Panc1 (cell line): ENCODE measurements at regions not wholly inside any gene's neighbourhood (a gene's known extent, or its start where the extent isn't known, plus 50 kb on each side); places are given as distances from the start of the nearest gene placed in this dataset.

Source experiments
- ATAC-seq: fragments of 200-7000 bp; cut with Tn5 transposase; 2 replicates; pipeline ENCODE4 v1.9.1; 2020; ENCODE audit warnings: mild to moderate bottlenecking, moderate library complexity
- BruUV-seq: library from RNA; stranded (reverse); fragments of 400-500 nt; replicated peaks from 2 replicates; lab custom pipeline; 2021; lab: Mats Ljungman, UMichigan
- CTCF ChIA-PET: fragments of 300-600 bp; sonication (Branson Sonifier 250); formaldehyde crosslinking; loops from one replicate; lab custom pipeline; 2022; ENCODE audit warnings: antibody characterized with exemption; lab: Charles Lee
- POLR2A ChIA-PET: fragments of 300-600 bp; sonication (Branson Sonifier 250); formaldehyde crosslinking; loops from one replicate; lab custom pipeline; 2022; ENCODE audit warnings: antibody characterized with exemption; lab: Charles Lee
- DNase-seq: peaks from one replicate; pipeline ENCODE4 v3.0.0-alpha.2; 2010; ENCODE audit warnings: low read depth, low spot score
- H3K27ac ChIP-seq: 2 replicates; pipeline ENCODE4 v1.5.1; 2011; ENCODE audit warnings: mild to moderate bottlenecking, low read length, inconsistent platforms
- H3K27me3 ChIP-seq: fragments of 200-500 bp; sonication (Bioruptor generic); 2 replicates; pipeline ENCODE4 v1.6.0; 2014; ENCODE audit warnings: low read length, inconsistent platforms; ENCODE audit not compliant: control insufficient read depth, insufficient read depth
- H3K36me3 ChIP-seq: fragments of 200-500 bp; sonication (Bioruptor generic); 2 replicates; pipeline ENCODE4 v1.5.1; 2014; ENCODE audit warnings: inconsistent platforms, mild to moderate bottlenecking, low read length, moderate library complexity; ENCODE audit not compliant: control insufficient read depth, insufficient read depth
- H3K4me1 ChIP-seq: 2 replicates; pipeline ENCODE4 v1.5.1; 2011; ENCODE audit warnings: inconsistent platforms, mild to moderate bottlenecking, low read length, moderate library complexity; ENCODE audit not compliant: control insufficient read depth, insufficient read depth
- H3K4me3 ChIP-seq, 2 experiments: 2 replicates each; pipeline ENCODE4 v1.5.1; 2011 to 2012; ENCODE audit warnings: low read depth in 2 of 2, low read length in 2 of 2, mild to moderate bottlenecking in 2 of 2, inconsistent platforms in 1 of 2, moderate library complexity in 1 of 2
- H3K9me3 ChIP-seq: fragments of 200-500 bp; sonication (Bioruptor generic); 2 replicates; pipeline ENCODE4 v1.5.1; 2014; ENCODE audit warnings: low read depth, mild to moderate bottlenecking, inconsistent platforms, low read length, moderate library complexity; ENCODE audit not compliant: control insufficient read depth, insufficient read depth
- CTCF ChIP-seq: fragments of 450-650 bp; IDR thresholded peaks from 2 replicates; pipeline ENCODE4 v1.5.1; 2017; ENCODE audit warnings: mild to moderate bottlenecking
- POLR2AphosphoS5 ChIP-seq: IDR thresholded peaks from 2 replicates; pipeline ENCODE4 v1.6.1; 2012; ENCODE audit warnings: mild to moderate bottlenecking, low read depth, low read length, moderate library complexity
- REST ChIP-seq, 2 experiments: IDR thresholded peaks; 2 replicates each; pipeline ENCODE4 v1.6.1; 2011 to 2012; ENCODE audit warnings: low read depth in 2 of 2, control low read depth in 1 of 2, low read length in 1 of 2, mild to moderate bottlenecking in 1 of 2, moderate library complexity in 1 of 2; ENCODE audit not compliant: insufficient read depth in 1 of 2
- SIN3A ChIP-seq: IDR thresholded peaks from 2 replicates; pipeline ENCODE4 v1.6.1; 2012; ENCODE audit warnings: low read depth, mild to moderate bottlenecking, low read length, moderate library complexity, borderline replicate concordance; ENCODE audit not compliant: insufficient read depth
- TCF7L2 ChIP-seq: IDR thresholded peaks from 2 replicates; pipeline ENCODE4 v1.6.1; 2011; ENCODE audit warnings: mild to moderate bottlenecking, low read depth, low read length, inconsistent platforms
- in situ Hi-C: cut with HindIII; loops from 2 replicates; pipeline ENCODE4 v1.10.0; 2016; ENCODE audit warnings: low sequenced_read_pairs, low pct_unique_long_range_greater_than_20kb
- intact Hi-C: fragments of 100-400 bp; cut with micrococcal nuclease; formaldehyde crosslinking; loops from one replicate; pipeline ENCODE4 v1.10.0; 2022; ENCODE audit not compliant: unreplicated experiment

- Histone ChIP-seq H3K27me3 (no peaks in the 10 kb centered on the region), H3K4me3 (no peak overlapping the region), H3K36me3 (no peaks in the 10 kb centered on the region), H3K9me3 (no peaks in the 10 kb centered on the region), H3K27ac (no peak overlapping the region), H3K4me1 (no peaks in the 10 kb centered on the region)
- TF ChIP-seq POLR2AphosphoS5 (no peak), TCF7L2 (no peak), SIN3A (no peak), REST (IDR thresholded peaks at IDR 0.05; ENCODE audit: insufficient read depth in 1 of 2, low read depth in 2 of 2, low read length in 1 of 2) (no peak), CTCF (no peak)
- ChIA-PET CTCF (no interaction called here), POLR2A (no interaction called here)
- no peak for DNase-seq
- ATAC-seq = no peak
- no TSS peak for BruUV-seq
- in situ Hi-C loops (no loop called here), intact Hi-C loops (no loop called here)
Observed at GRCh38 chr10:2676455-2676854, 390.9 kb upstream of the PFKP start.

GRCh38 chr10:2674451-2674850, 392.9 kb upstream of the PFKP start:
- no TSS peak for BruUV-seq
- POLR2A ChIA-PET = no interaction called here
- no peak for TF ChIP-seq CTCF
- no peak for TF ChIP-seq POLR2AphosphoS5
- TF ChIP-seq REST (IDR thresholded peaks at IDR 0.05; ENCODE audit: insufficient read depth in 1 of 2, low read depth in 2 of 2, low read length in 1 of 2) = no peak
- TF ChIP-seq SIN3A = no peak
- TF ChIP-seq TCF7L2 = no peak
- H3K36me3 ChIP-seq = no peaks in the 10 kb centered on the region
- H3K27ac ChIP-seq = no peak overlapping the region
- H3K4me3 ChIP-seq = no peak overlapping the region
- DNase-seq (no peak), ATAC-seq (no peak)
- no peaks in the 10 kb centered on the region for H3K27me3 ChIP-seq
- no peaks in the 10 kb centered on the region for H3K4me1 ChIP-seq
- CTCF ChIA-PET = no interaction called here
- in situ Hi-C loops = no loop called here
- intact Hi-C loops = no loop called here
- no peaks in the 10 kb centered on the region for H3K9me3 ChIP-seq
